GM19193 (cell line): ENCODE measurements at regions not wholly inside any gene's neighbourhood (a gene's known extent, or its start where the extent isn't known, plus 50 kb on each side); places are given as distances from the start of the nearest gene placed in this dataset.

Experiments used
- POLR2A ChIP-seq: IDR thresholded peaks from 4 replicates; pipeline ENCODE4 v1.6.1; 2011; ENCODE audit not compliant: insufficient read depth, insufficient read length; ENCODE audit errors: extremely low read depth

DNA sequence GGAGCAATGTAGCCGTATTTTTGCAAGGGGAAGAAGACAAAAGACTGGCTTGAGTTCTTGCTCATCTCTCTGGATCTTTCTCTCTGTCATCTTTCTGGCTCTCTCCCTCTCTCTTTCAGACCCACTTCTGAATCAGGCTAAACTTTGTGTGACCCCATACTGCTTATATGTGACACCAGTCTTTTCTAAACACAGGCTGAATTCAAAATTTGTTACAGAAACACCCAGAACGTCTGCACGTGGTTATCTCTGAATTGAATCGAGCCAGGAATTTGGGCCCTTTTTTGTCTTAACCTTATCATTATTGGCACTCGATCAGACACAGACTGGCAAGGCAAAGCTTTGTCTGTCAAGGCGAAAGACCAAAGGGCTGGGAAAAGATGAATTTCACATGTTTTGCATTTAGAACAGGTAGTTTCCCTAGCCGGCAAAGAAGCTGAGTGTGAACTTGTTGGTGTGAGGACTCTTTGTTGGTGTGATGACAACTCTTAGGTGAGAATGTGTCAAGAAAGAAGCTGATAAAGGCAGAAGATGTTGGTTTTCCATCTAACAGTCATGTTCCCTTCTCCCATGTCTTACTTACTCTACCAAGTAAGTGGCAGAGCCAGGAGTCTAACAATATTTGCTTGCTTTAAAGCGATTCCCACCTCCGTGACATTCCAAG lies 150.2 kb upstream of the RFLNA start:
- no peak for TF ChIP-seq POLR2A

DNA sequence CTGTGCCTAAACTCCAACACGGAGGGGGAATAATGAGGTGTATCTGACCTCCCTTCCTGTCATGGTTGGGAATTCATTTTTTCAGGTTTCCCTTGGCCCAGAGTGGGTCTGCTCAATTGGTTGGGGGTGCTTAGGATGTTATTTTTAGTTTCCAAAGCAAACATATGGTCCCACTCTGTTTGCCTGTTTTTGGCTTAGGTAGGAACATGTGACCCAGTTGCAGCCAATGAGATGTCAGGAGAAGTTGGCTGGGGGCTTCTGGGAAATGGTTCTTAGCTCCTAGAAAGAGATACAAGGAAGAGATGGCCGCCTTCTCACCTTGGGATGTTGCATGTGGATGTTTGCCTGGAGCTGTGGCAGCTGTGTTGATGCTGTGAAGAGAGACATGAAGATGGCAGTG lies 147.9 kb upstream of the RFLNA start:
- no peak for TF ChIP-seq POLR2A

DNA sequence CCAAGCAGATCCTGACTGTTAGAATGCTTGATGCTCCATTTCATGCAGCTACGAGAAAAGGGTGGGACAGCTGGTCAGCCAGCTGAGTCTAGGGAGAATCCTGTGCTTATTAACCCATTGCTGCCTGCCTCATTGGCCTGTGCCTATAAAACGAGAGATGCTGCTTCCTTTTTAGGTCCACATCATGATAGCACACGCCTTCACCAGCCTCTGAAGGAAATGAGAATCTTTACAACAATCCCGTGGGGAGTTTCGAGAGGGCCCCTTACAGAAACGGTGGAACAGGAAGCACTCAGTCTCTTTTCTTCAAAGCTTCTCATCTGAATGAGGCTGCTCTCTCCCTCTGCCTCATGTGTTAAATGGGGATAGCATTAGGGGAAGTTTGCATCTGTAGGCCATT lies 147.3 kb upstream of the RFLNA start:
- TF ChIP-seq POLR2A, result no peak

GRCh38 chr12:124148481-124149273 lies 146.2 kb upstream of the RFLNA start:
- TF ChIP-seq POLR2A, result no peak

DNA sequence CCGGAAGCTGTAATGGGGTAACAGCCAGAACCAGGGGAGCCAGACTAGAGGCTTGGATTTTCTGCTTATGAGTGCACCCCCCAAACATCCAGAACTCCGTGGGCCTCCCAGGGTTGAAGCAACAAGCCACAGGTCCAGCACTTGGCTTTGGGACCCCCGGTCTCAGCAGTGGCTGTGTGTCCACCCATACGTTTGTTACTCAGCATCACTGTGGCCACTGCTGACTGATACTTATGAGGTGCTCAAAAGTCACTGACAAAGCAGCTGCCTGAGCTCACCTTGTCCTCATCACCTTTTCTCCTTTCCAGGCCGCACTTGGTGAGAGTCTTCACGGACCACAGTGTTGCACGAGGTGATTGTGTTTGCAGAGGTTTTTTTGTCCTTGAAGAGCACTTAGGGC lies 145.6 kb upstream of the RFLNA start:
- TF ChIP-seq POLR2A, result no peak

GRCh38 chr12:124150168-124150567 lies 144.7 kb upstream of the RFLNA start:
- no peak for TF ChIP-seq POLR2A

GRCh38 chr12:124151583-124151982 lies 143.3 kb upstream of the RFLNA start:
- no peak for TF ChIP-seq POLR2A

DNA sequence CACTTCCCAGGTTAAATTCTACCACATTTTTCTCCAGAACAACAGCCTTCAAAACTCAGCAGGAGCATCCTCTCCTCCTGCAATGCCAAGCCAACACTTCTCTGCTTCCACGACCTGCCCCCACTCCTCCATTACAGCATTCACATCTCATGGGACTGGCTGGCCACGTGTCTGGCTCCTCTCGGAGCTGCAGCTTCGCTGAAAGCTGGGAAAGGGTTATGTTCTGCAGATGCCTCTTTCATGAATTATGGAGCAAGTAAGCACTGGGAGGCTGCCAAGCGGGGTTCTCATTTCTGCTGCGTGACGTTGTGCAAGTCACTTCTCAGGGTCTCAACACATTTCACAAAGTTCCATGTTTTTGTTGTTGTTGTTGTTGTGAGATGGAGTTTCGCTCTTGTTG lies 142.2 kb upstream of the RFLNA start:
- TF ChIP-seq POLR2A, result no peak

DNA sequence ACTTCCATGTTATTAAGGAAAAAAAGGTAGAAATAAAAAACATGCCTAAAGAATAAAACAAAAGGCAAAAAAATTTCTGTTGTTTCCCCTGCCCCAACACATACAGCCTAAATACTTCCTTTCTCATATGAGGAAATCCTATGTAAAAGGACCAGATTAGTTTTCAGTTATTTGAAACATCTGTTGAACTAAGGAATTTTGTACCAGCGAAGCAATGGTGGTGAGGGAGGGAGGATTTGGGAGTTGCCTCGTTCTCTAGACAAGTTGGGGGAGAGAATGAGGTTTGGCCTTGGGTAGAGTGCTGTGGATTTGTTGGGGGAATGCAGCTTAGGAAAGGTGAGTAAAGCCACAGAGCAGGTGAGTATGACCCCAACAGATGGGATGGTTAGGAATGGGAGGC lies 141.5 kb upstream of the RFLNA start:
- TF ChIP-seq POLR2A, result no peak

DNA sequence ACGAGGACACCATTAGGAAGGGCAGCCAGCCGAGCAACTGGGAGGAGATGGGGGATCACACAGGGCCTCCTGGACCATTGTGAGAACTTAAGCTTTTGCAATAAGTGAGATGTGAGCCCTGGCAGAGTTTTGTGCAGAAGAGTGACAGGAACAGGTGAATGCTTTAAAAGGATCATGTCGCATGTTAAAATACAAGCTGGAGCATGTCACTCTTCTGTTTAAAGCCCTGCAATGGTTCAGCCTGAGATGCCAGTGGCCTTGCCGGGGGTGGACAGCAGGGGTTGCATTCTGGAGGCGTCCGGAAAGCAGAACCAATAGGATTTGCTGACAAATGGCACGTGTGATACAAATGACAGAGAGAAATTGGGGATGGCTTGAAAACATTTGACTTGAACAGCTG lies 137.5 kb upstream of the RFLNA start:
- TF ChIP-seq POLR2A, result no peak

DNA sequence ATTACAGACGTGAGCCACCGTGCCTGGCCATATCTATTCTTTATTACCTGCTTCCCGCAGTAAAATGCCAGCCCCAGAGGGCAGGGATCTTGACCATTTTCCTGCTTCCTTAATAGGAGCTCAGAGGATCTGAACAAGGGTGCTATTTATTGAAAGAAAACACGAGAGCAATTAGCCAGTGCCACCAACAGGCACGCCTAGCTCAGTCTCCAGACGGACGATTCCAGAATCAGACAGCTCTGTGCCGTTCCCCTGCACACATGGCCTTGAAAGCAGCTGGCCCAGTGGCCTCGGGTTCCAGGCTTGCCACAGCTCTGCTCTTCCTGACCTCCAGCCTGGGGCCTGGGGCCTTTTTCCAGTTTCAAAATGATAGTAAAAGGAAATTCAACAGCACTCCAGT lies 135.2 kb upstream of the RFLNA start:
- TF ChIP-seq POLR2A, result no peak

- TF ChIP-seq POLR2A, result no peak
Measured at GRCh38 chr12:124160097-124160756, 134.7 kb upstream of the RFLNA start.

- no peak for TF ChIP-seq POLR2A
Measured at GRCh38 chr12:124162151-124163110, 132.5 kb upstream of the RFLNA start.

DNA sequence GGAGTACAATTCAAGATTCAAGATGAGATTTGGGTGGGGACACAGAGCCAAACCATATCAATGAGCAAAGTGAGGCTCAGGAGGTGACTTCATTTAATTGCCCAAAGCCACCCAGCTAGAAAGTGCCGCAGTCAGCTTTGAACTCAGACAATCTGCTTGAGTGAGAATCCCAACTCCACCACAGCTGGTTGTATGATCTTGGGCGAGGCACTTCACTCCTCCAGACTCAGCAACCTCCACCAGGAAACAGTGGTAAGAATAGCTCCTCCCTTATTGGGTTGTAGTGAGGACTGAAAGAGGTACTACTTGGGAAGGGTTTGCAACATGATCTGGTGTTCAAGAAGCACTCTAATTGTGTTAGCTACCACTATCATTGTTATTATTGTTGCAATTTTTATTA lies 129.2 kb upstream of the RFLNA start:
- no peak for TF ChIP-seq POLR2A

- no peak for TF ChIP-seq POLR2A
Measured at GRCh38 chr12:124167141-124167540, 127.8 kb upstream of the RFLNA start.
